Omental fat pad (tissue), 3 donors: ENCODE measurements at regions not wholly inside any gene's neighbourhood (a gene's known extent, or its start where the extent isn't known, plus 50 kb on each side); places are given as distances from the start of the nearest gene placed in this dataset.
"Not testable (repeated sequence)": the region's sequence is repeated elsewhere in the genome, so short reads cannot be mapped to it uniquely, and the experiment has no call there.

Source experiments
- ATAC-seq: fragments of 150-250 bp; one replicate; pipeline ENCODE4 v1.9.1; 2016; ENCODE audit warnings: mild to moderate bottlenecking, moderate library complexity; ENCODE audit not compliant: low FRiP score
- DNase-seq: peaks from one replicate; pipeline ENCODE4 v3.0.0-alpha.2; 2019; ENCODE audit warnings: low spot score
- TF ChIP-seq, protein P1 (sequence below), 3 donors: fragments of 450-650 bp; IDR thresholded peaks; one replicate each; pipeline ENCODE4 v1.5.1; 2016 to 2017; ENCODE audit warnings: antibody characterized with exemption in 3 of 3, mild to moderate bottlenecking in 3 of 3, moderate library complexity in 2 of 3

DNA sequence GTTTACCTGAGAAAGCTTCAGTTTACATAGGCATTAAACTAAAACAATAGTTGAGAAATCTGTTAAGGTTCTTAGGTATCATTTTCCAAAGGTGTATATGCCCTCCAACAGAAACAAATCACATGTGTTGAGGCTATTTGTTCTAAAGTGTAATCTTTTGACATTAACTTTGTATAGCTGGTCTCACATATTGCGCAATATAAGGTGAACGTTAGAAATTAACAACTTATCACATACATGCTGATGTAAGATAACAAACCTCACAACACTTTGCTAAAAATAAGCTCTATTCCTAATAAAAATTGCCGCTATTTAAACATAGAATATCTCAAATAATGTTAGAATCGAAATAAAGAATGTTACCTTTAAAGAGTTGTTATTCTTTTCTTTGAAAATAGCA is 340.6 kb downstream of the SRGAP2C start:
- ATAC-seq: no peak
- TF ChIP-seq, protein P1, sequence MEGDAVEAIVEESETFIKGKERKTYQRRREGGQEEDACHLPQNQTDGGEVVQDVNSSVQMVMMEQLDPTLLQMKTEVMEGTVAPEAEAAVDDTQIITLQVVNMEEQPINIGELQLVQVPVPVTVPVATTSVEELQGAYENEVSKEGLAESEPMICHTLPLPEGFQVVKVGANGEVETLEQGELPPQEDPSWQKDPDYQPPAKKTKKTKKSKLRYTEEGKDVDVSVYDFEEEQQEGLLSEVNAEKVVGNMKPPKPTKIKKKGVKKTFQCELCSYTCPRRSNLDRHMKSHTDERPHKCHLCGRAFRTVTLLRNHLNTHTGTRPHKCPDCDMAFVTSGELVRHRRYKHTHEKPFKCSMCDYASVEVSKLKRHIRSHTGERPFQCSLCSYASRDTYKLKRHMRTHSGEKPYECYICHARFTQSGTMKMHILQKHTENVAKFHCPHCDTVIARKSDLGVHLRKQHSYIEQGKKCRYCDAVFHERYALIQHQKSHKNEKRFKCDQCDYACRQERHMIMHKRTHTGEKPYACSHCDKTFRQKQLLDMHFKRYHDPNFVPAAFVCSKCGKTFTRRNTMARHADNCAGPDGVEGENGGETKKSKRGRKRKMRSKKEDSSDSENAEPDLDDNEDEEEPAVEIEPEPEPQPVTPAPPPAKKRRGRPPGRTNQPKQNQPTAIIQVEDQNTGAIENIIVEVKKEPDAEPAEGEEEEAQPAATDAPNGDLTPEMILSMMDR (IDR thresholded peaks at IDR 0.05): no peak
- no peak for DNase-seq

DNA sequence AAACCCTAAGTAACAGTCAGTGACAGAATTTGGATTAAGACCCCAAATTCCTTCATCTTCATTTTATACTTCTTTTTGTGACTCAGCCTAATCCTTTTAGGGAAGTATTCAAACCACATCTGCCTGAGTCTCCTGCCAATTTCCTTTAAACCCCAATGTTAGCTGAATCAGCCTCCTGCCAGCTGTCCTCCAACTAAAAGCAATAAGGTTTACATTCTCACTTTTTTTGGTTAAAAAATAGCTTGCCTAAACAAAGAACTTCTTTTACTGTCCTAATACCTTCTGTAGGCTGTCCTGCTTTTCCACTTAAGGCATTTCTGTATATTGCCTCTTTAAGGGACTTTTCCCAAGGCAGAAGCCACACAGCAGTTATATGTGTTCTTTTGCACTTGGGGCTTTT is 344.2 kb downstream of the SRGAP2C start:
- ATAC-seq, DNase-seq: not testable (repeated sequence)

DNA sequence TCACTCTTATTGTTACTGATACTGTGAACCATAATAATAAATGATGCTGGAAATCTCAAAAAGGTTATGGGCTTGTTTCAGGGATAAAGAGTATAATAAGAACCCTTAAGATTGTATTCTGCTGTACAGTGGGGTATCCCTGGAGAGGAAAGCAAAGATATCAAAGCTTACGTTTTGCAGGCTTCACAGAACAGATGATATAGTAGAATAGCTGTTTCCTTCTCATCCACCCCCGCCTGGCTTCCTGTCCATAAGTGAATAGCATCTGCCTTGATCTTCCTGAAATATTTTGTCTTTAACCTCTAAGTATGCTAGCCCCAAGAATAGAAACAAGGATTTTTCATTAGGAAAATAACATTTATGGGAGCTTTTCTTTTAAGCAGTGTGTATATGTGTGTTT is 345.3 kb downstream of the SRGAP2C start:
- not testable (repeated sequence) for DNase-seq, ATAC-seq

DNA sequence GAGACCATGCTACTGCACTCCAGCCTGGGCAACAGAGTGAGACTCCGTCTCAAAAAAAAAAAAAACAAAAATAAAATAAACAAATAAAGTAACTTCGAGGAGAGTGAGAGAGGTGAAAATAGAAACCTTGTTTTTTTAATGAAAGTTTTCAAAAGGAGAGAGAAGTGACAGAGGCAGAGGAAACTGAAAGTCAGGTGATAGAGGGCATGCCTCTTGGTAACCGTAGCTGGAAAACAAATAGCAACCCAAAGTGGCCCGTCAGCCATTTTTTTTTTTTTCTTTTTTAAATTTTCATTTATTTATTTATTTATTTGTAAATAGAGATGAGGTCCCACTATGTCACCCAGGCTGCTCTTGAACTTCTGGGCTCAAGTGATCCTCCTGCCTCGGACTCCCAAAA is 347.0 kb downstream of the SRGAP2C start:
- DNase-seq, ATAC-seq: not testable (repeated sequence)

DNA sequence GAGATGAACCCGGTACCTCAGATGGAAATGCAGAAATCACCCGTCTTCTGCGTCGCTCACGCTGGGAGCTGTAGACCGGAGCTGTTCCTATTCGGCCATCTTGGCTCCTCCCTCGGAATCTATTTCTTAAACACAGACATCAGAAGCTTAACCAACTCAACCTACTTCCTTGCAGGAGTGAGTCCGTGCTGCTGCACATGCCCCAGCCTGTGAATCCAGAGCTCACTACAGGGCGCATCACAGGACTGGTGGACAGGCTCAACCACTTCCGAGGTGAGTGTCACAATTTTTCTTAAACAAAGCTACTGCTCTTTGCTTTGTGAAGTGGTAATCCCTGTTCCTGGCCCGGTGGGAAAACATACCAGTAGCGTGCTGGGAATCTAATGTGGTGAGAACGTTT is 353.4 kb downstream of the SRGAP2C start:
- not testable (repeated sequence) for DNase-seq, ATAC-seq

DNA sequence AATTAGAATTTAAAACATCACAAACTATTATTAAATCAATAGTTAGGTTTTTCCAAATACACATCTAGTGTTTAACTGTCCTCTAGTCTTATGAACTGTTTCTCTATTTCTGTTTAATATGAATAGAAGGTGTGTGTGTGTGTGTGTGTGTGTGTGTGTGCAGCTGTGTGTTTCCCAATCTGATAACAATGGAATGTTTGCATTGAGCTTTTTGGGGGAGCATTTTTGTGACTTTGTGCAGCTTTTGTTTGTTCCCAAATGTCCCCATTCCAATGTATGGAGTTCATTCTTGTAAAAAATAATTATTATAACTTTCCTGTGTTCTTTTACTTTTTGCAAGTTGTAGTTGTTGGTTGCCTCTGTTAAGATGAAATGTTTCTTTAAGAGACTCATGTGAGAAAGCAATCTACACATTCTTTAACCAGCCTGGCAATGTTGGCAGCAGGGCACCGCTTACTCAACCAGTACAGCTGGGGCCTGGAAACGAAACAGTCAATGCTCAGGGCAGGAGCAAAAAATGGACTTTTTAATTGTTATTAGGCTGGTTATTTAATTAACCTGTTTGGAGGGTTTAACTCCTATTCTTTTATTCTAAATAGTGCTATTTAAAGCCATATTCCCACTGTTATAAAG is 354.3 kb downstream of the SRGAP2C start:
- ATAC-seq: no peak
- TF ChIP-seq, protein P1 (IDR thresholded peaks at IDR 0.05): no peak
- no peak for DNase-seq

DNA sequence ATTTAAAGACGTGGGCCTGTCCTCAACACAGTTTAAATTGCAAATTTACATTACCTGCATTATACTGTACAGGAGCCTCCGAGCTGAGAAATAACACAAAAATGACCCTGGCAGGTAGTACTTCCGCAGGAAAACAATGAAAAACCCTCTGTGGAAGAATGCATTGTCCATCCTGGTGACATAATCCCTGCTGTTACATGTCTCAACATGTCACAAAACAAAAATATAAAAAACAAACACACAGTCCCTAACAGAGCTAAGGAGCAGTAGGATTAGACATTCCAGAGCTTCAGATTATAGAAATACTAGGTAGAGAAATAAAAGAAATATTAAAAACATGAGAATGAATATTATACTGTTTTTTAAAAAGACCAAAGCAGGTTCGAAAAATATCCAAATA is 359.2 kb downstream of the SRGAP2C start:
- not testable (repeated sequence) for ATAC-seq, DNase-seq

DNA sequence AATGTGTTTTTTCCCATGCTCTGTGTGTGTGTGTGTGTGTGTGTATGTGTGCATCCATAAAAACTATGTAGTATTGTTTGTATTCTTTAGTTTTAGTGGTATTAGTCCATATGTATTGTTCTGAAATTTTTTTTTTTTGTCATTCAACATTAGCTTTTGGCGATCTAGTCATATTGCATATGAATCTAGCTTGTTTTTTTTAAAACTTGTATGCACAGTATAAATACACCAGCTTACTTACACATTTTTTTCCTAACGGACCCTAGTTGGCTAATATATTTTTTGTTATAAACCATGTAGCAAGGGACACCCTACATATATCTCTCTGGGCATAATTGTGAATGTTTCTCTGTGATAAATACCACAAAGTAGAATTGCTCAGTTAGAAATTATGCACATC is 359.7 kb downstream of the SRGAP2C start:
- no peak for DNase-seq
- TF ChIP-seq, protein P1 (IDR thresholded peaks at IDR 0.05): no peak
- no peak for ATAC-seq

DNA sequence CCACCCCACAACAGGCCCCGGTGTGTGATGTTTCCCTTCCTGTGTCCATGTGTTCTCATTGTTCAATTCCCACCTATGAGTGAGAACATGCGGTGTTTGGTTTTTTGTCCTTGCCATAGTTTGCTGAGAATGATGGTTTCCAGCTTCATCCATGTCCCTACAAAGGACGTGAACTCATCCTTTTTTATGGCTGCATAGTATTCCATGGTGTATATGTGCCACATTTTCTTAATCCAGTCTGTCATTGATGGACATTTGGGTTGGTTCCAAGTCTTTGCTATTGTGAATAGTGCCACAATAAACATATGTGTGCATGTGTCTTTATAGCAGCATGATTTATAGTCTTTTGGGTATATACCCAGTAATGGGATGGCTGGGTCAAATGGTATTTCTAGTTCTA is 361.1 kb downstream of the SRGAP2C start:
- not testable (repeated sequence) for DNase-seq, ATAC-seq

DNA sequence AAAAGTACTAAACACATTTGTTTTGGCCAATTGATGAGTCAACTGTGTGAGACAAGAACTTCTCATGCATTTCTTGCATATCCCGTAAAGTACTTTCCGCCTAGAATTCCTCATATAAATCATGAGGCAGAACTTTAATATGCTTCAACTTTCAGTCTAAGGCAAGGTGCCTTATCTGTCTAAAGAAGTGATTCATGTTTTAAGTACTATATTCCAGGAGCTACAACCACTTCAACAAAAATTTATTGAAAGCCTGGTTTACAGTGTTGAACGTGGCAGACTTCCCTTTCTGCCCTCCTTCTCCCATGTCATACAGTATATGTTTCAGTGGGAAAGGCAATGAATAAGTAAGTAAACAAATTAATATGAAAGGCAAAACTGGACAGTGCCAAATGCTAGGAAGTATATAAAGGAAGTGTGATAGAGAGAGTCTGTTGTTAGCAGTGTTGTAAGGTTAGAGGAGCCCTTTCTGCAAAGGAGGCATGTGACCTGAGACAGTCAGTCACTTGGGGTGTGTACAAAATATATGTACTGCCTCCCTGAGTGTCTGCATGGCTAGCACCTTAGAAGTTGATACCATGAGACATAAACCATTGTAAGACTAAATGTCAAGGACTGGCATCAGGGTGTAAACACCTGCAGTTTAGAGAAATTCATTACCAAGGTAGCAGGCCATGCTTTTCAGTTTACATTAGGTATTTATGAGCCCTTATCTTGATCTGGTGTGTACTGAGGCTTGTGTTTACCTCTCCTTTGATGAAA is 362.2 kb downstream of the SRGAP2C start:
- ATAC-seq: peak; percentile 90
- TF ChIP-seq, protein P1 (IDR thresholded peaks at IDR 0.05): no peak
- no peak for DNase-seq

DNA sequence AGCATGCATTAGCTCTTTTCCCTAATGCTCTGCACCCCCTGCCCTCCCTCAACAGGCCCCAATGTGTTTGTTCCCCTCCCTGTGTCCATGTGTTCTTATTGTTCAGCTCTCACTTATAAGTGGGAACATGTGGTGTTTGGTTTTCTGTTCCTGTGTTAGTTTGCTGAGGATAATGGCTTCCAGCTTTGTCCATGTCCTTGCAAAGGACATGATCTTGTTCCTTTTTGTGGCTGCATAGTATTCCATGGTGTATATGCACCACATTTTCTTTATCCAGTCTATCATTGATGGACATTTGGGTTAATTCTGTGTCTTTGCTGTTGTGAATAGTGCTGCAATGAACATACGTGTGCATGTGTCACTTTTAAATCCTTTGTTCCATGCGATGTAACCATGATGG is 363.0 kb downstream of the SRGAP2C start:
- not testable (repeated sequence) for DNase-seq, ATAC-seq

DNA sequence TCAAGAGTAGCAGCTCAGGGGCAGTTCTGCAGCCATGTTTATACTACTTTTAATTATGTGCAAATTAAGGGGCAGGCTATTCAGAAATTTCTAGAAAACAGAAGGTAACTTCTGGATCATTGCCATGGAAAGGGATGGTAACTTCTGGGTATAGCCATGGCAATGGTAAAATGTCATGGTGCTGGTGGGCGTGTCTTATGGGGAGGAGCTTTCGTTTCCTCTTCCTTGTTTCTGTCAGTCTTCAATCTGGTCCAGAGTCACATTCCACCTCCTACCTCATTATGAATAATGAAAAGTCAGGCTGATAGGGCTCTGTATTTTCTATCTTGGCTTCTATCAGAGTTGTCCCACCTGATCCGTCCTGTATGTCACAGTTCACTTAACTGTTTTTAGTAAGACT is 366.0 kb downstream of the SRGAP2C start:
- ATAC-seq, DNase-seq: not testable (repeated sequence)

DNA sequence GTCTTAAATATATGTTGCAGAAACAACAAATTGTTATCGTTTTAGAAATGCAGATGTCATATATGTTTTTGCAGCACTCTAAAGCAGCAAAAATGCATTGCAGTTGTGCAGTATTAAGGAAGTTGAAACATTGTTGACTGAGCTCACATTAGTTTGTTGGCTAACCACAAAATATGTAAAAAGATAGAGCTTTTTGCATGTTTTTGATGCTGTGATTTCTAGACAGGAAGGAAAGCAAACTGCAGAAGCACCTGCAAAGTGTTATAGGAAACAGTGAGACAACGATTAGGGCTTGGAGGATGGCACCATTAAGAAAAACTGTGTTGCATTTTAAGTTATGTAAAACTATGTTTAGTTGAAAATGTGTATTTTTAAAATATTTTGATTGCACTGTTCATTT is 366.7 kb downstream of the SRGAP2C start:
- ATAC-seq, DNase-seq: not testable (repeated sequence)

DNA sequence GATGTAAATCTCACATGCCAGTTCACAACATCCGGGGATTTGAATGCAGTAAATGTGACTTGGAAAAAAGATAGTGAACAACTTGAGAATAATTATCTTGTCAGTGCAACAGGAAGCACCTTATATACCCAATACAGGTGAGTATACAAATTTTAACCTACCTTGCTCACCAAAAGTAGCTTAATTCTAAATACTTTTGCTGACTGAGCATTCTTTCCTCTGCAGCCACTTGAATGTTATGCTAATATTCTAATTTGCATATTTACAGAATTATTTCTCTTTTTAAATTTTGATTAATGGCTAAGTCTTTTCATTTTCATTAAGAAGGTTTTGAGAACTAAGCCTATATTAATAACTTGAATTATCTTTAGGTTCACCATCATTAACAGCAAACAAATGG is 371.8 kb downstream of the SRGAP2C start:
- not testable (repeated sequence) for ATAC-seq, DNase-seq

DNA sequence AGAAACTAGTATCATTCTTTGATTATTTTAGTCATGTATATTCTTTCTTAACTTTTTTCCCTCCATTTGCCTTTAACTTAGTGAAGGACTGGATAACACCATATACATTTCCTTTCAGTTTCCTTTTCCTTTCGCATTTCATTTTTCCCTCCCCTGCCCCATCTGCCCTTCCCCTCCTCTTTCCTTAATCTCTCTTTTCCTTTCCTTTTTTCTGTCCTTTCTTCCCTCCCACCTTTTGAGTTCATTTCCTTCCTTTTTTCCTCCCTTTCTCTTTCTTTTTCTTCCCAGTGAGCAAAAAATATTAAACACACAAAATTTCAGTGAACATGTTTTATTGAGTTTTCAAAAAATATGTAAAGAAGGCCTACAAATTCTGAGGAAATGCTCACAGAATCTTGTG is 373.3 kb downstream of the SRGAP2C start:
- ATAC-seq: not testable (repeated sequence)

More for the DNA sequence above, 373.3 kb downstream of the SRGAP2C start:
- not testable (repeated sequence) for DNase-seq
